CD4-positive, alpha-beta T cell (primary cell): ENCODE measurements at regions not wholly inside any gene's neighbourhood (a gene's known extent, or its start where the extent isn't known, plus 50 kb on each side); places are given as distances from the start of the nearest gene placed in this dataset.

Experiments
- ATAC-seq: fragments of 200-7000 bp; cut with Tn5 transposase; one replicate; pipeline ENCODE4 v1.10.0; 2022; ENCODE audit warnings: mild to moderate bottlenecking; ENCODE audit not compliant: poor library complexity
- CTCF ChIA-PET: fragments of 350-600 bp; sonication (Branson Sonifier 250); formaldehyde crosslinking; loops from one replicate; lab custom pipeline; 2021; ENCODE audit warnings: antibody characterized with exemption, inconsistent platforms; lab: Charles Lee
- POLR2A ChIA-PET: fragments of 350-600 bp; sonication (Branson Sonifier 250); formaldehyde crosslinking; loops from one replicate; lab custom pipeline; 2021; ENCODE audit warnings: antibody characterized with exemption, inconsistent platforms; lab: Charles Lee
- DNase-seq, 14 experiments: peaks; one replicate each; pipeline ENCODE4 v3.0.0-alpha.2; 2013 to 2020; ENCODE audit warnings: mixed read lengths in 2 of 14
- H3K27ac ChIP-seq, 2 donors: one replicate each; pipeline versions ENCODE4 v1.5.1 to v1.7.0; 2013; ENCODE audit warnings: low read length in 2 of 2, low read depth in 1 of 2, mild to moderate bottlenecking in 1 of 2
- H3K27me3 ChIP-seq, 2 experiments: 1 replicate in 1 of 2; 2 replicates in 1 of 2; pipeline versions ENCODE4 v1.6.1 to v1.7.0; 2013; ENCODE audit warnings: low read length in 2 of 2, control low read depth in 1 of 2, mild to moderate bottlenecking in 1 of 2, moderate library complexity in 1 of 2; ENCODE audit not compliant: insufficient read depth in 2 of 2, control insufficient read depth in 1 of 2
- H3K36me3 ChIP-seq: one replicate; pipeline ENCODE4 v1.6.1; 2013; ENCODE audit warnings: low read length, control low read depth; ENCODE audit not compliant: insufficient read depth
- H3K4me1 ChIP-seq: one replicate; pipeline ENCODE4 v1.6.1; 2013; ENCODE audit warnings: low read length, control low read depth; ENCODE audit not compliant: insufficient read depth
- H3K4me3 ChIP-seq: one replicate; pipeline ENCODE4 v1.5.1; 2013; ENCODE audit warnings: mild to moderate bottlenecking, low read length, moderate library complexity
- H3K9me3 ChIP-seq, 2 experiments: 1 replicate in 1 of 2; 2 replicates in 1 of 2; pipeline versions ENCODE4 v1.6.1 to v1.7.0; 2013; ENCODE audit warnings: low read length in 2 of 2, mild to moderate bottlenecking in 2 of 2, control low read depth in 1 of 2, moderate library complexity in 1 of 2; ENCODE audit not compliant: control insufficient read depth in 1 of 2, insufficient read depth in 1 of 2
- H3K27ac Mint-ChIP-seq: one replicate; pipeline ENCODE4 v1.8.0; 2020; ENCODE audit warnings: mixed read lengths
- H3K27me3 Mint-ChIP-seq: one replicate; pipeline ENCODE4 v1.8.0; 2021; ENCODE audit warnings: mixed read lengths
- H3K36me3 Mint-ChIP-seq: one replicate; pipeline ENCODE4 v1.8.0; 2021; ENCODE audit warnings: low read depth, mixed read lengths
- H3K4me1 Mint-ChIP-seq: one replicate; pipeline ENCODE4 v1.8.0; 2021; ENCODE audit warnings: low read depth, mixed read lengths
- H3K4me3 Mint-ChIP-seq: one replicate; pipeline ENCODE4 v1.8.0; 2020; ENCODE audit warnings: mild to moderate bottlenecking, mixed read lengths
- H3K9me3 Mint-ChIP-seq: one replicate; pipeline ENCODE4 v1.8.0; 2020; ENCODE audit warnings: mixed read lengths
- CTCF ChIP-seq: fragments of 200-600 bp; IDR thresholded peaks from one replicate; pipeline ENCODE4 v1.8.0; 2022; ENCODE audit warnings: antibody characterized with exemption, mild to moderate bottlenecking
- intact Hi-C, 2 experiments: fragments of 100-400 bp; cut with DNase I in 1 of 2; cut with micrococcal nuclease in 1 of 2; formaldehyde crosslinking; loops; one replicate each; pipeline versions ENCODE4 v1.15.1 to v1.9.0; 2023 to 2025; cut with DNase I, micrococcal nuclease

- H3K27me3 Mint-ChIP-seq: peaks cover 40% of the 10 kb centered on the region
- H3K9me3 ChIP-seq: peaks cover 0 to 3% of the 10 kb centered on the region in 2 experiments
- no peak overlapping the region for H3K27ac Mint-ChIP-seq
- intact Hi-C loops: no loop called here
- H3K27me3 ChIP-seq: no peaks in the 10 kb centered on the region
- no peak for TF ChIP-seq CTCF
- no peak overlapping the region for H3K4me3 Mint-ChIP-seq
- H3K36me3 ChIP-seq: no peaks in the 10 kb centered on the region
- DNase-seq (no peak), ATAC-seq (no peak)
- no peak overlapping the region for H3K27ac ChIP-seq
- POLR2A ChIA-PET: no interaction called here
- H3K4me1 Mint-ChIP-seq: no peaks in the 10 kb centered on the region
- H3K9me3 Mint-ChIP-seq: no peaks in the 10 kb centered on the region
- H3K4me1 ChIP-seq: no peaks in the 10 kb centered on the region
- no peak overlapping the region for H3K4me3 ChIP-seq
- CTCF ChIA-PET: interaction anchor here (0.5 kb wide), 1 partner anchor 571 kb away, joined by 4 read pairs; no protein-coding TSS in a partner anchor
- H3K36me3 Mint-ChIP-seq: no peaks in the 10 kb centered on the region
Measured at GRCh38 chr1:38615680-38616079, 243.9 kb downstream of the RRAGC start.

GRCh38 chr1:38614861-38615260 is 244.7 kb downstream of the RRAGC start:
- POLR2A ChIA-PET: no interaction called here
- peaks cover 0 to 3% of the 10 kb centered on the region in 2 experiments for H3K9me3 ChIP-seq
- ATAC-seq (no peak), DNase-seq (no peak)
- no peak for TF ChIP-seq CTCF
- Mint-ChIP-seq H3K4me3 (no peak overlapping the region), H3K4me1 (no peaks in the 10 kb centered on the region), H3K36me3 (no peaks in the 10 kb centered on the region), H3K9me3 (no peaks in the 10 kb centered on the region), H3K27ac (no peak overlapping the region), H3K27me3 (peaks cover 41% of the 10 kb centered on the region)
- H3K36me3 ChIP-seq: no peaks in the 10 kb centered on the region
- intact Hi-C loops: no loop called here
- no peak overlapping the region for H3K4me3 ChIP-seq
- no peak overlapping the region for H3K27ac ChIP-seq
- CTCF ChIA-PET: no interaction called here
- no peaks in the 10 kb centered on the region for H3K27me3 ChIP-seq
- no peaks in the 10 kb centered on the region for H3K4me1 ChIP-seq

- Histone ChIP-seq H3K9me3 (peaks cover 0 to 3% of the 10 kb centered on the region in 2 experiments), H3K36me3 (no peaks in the 10 kb centered on the region), H3K27ac (no peak overlapping the region), H3K4me3 (no peak overlapping the region), H3K4me1 (no peaks in the 10 kb centered on the region), H3K27me3 (no peaks in the 10 kb centered on the region)
- Mint-ChIP-seq H3K4me1 (no peaks in the 10 kb centered on the region), H3K36me3 (no peaks in the 10 kb centered on the region), H3K4me3 (no peak overlapping the region), H3K27me3 (peaks cover 42% of the 10 kb centered on the region), H3K9me3 (no peaks in the 10 kb centered on the region), H3K27ac (no peak overlapping the region)
- ATAC-seq: no peak
- intact Hi-C loops: no loop called here
- ChIA-PET CTCF (no interaction called here), POLR2A (no interaction called here)
- TF ChIP-seq CTCF: no peak
- no peak for DNase-seq
Measured at GRCh38 chr1:38613996-38614395, 245.6 kb downstream of the RRAGC start.
